ENCODE measurements at regions not wholly inside any gene's neighbourhood (a gene's known extent, or its start where the extent isn't known, plus 50 kb on each side); places are given as distances from the start of the nearest gene placed in this dataset.
A peak's percentile ranks its signal among the peaks of the same experiment; 100 is the strongest.

GRCh38 chr6:4388675-4389074 is 253.3 kb upstream of the ECI2 start:
- 0 out of 5 replicates have a peak, but pooled peaks cover 0 to 6% of the 10 kb centered on the region in 2 experiments for H3K27me3 ChIP-seq (ENCODE audit: control insufficient read depth in 2 of 2, insufficient read depth in 2 of 2, low read length in 2 of 2)
- in situ Hi-C loops (cut with MboI) (no loop called here), intact Hi-C loops (cut with micrococcal nuclease) (no loop called here)
- no peak overlapping the region for H3K4me2 ChIP-seq (ENCODE audit: insufficient read depth, low read length)
- DNase-seq (ENCODE audit: extremely low read depth in 1 of 4, low spot score in 3 of 4) (peak in 1 of 4 experiments; percentile 43), FAIRE-seq (peak; percentile 68), ATAC-seq (no peak)
- 0 out of 2 replicates have a peak, but pooled peaks cover 3% of the 10 kb centered on the region for H3K9me3 ChIP-seq (replicated peaks; ENCODE audit: control insufficient read depth, insufficient read depth, low read depth, low read length)
- H3K4me3 ChIP-seq: no peak overlapping the region
- no TSS peak for BruUV-seq (replicated peaks)
- POLR2A ChIA-PET: interaction anchor here (0.6 to 1.6 kb wide), 5 partner anchors 9 to 103 kb away, joined by 3 to 6 read pairs (median 4); no protein-coding TSS in a partner anchor
- no peaks in the 10 kb centered on the region for H3K36me3 ChIP-seq (ENCODE audit: control insufficient read depth, insufficient read depth, low read length)
- no peak overlapping the region for H2AFZ ChIP-seq (ENCODE audit: low read depth, low read length)
- no peaks in the 10 kb centered on the region for H4K20me1 ChIP-seq (replicated peaks; ENCODE audit: control insufficient read depth, insufficient read depth, low read length)
- CTCF ChIA-PET (ENCODE audit: low intra/inter-chr PET ratio): no interaction called here
- H3K9ac ChIP-seq (ENCODE audit: insufficient read depth in 1 of 2, low read depth in 2 of 2, low read length in 2 of 2): no peak overlapping the region
- 16% methylated on average over 8 of the region's 8 CpGs for WGBS (ENCODE audit: insufficient coverage, low coverage, missing lambda C conversion rate)
- H3K4me1 ChIP-seq (replicated peaks in 1 of 2; ENCODE audit: control insufficient read depth in 2 of 2, insufficient read depth in 2 of 2, low read length in 2 of 2): no peaks in the 10 kb centered on the region; a peak in 2 of 5 replicates
- H3K27ac ChIP-seq (ENCODE audit: extremely low read depth, low read depth, low read length): no peak overlapping the region
- no peaks in the 10 kb centered on the region for H3K9me1 ChIP-seq (ENCODE audit: control insufficient read depth, insufficient read depth, low read length)
- H3K79me2 ChIP-seq (ENCODE audit: control insufficient read depth, insufficient read depth, low read length): no peaks in the 10 kb centered on the region
- no peak for TF ChIP-seq FOXK2 (conservative IDR thresholded peaks at IDR 0.05 in 1 of 2, IDR thresholded peaks at IDR 0.05 in 1 of 2; ENCODE audit: low read depth in 2 of 2)
- no peak for TF ChIP-seq ZNF347 (CRISPR knock-in tag; IDR thresholded peaks at IDR 0.05; ENCODE audit: low read depth)
- no peak for TF ChIP-seq ZBTB5 (IDR thresholded peaks at IDR 0.05)
- TF ChIP-seq ZNF175 (CRISPR knock-in tag; IDR thresholded peaks at IDR 0.05; ENCODE audit: low read depth): 0 out of 2 replicates have a peak, but pooled peaks have one; percentile 24
- TF ChIP-seq, protein P1, sequence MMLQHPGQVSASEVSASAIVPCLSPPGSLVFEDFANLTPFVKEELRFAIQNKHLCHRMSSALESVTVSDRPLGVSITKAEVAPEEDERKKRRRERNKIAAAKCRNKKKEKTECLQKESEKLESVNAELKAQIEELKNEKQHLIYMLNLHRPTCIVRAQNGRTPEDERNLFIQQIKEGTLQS (IDR thresholded peaks at IDR 0.05): peak; percentile 91
- TF ChIP-seq, protein P1 (CRISPR knock-in tag; conservative IDR thresholded peaks at IDR 0.05): no peak
- TF ChIP-seq NR2C2 (CRISPR knock-in tag; IDR thresholded peaks at IDR 0.05): no peak
- peak; percentile 59; the same call in 1 of the 2 replicates for TF ChIP-seq NR2C2 (tag; IDR thresholded peaks at IDR 0.05)
- no peak for TF ChIP-seq MAZ (CRISPR knock-in tag; conservative IDR thresholded peaks at IDR 0.05 in 1 of 2, IDR thresholded peaks at IDR 0.05 in 1 of 2)
- TF ChIP-seq NONO (IDR thresholded peaks at IDR 0.05; ENCODE audit: low read depth in 2 of 2, low read length in 1 of 2): no peak
- TF ChIP-seq JUND (IDR thresholded peaks at IDR 0.05; ENCODE audit: borderline replicate concordance, low read depth, low read length): peak; percentile 95
- TF ChIP-seq JUND (tag; IDR thresholded peaks at IDR 0.05; ENCODE audit: borderline replicate concordance, low read depth, low read length): peak; percentile 90; the same call in 2 of the 3 replicates
- TF ChIP-seq JUNB (CRISPR knock-in tag; conservative IDR thresholded peaks at IDR 0.05): peak; percentile 82
- TF ChIP-seq NFE2 (IDR thresholded peaks at IDR 0.05; ENCODE audit: low read depth): peak; percentile 34; the same call in 1 of the 2 replicates
- no peak for TF ChIP-seq ZNF165 (CRISPR knock-in tag; IDR thresholded peaks at IDR 0.05; ENCODE audit: borderline replicate concordance)
- TF ChIP-seq, protein P2, sequence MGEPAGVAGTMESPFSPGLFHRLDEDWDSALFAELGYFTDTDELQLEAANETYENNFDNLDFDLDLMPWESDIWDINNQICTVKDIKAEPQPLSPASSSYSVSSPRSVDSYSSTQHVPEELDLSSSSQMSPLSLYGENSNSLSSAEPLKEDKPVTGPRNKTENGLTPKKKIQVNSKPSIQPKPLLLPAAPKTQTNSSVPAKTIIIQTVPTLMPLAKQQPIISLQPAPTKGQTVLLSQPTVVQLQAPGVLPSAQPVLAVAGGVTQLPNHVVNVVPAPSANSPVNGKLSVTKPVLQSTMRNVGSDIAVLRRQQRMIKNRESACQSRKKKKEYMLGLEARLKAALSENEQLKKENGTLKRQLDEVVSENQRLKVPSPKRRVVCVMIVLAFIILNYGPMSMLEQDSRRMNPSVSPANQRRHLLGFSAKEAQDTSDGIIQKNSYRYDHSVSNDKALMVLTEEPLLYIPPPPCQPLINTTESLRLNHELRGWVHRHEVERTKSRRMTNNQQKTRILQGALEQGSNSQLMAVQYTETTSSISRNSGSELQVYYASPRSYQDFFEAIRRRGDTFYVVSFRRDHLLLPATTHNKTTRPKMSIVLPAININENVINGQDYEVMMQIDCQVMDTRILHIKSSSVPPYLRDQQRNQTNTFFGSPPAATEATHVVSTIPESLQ (CRISPR knock-in tag; IDR thresholded peaks at IDR 0.05): no peak
- no peak for TF ChIP-seq EZH2 (IDR thresholded peaks at IDR 0.05; ENCODE audit: borderline replicate concordance, low read depth, low read length)
- no peak for TF ChIP-seq POLR3A (IDR thresholded peaks at IDR 0.05; ENCODE audit: borderline replicate concordance, extremely low read depth, insufficient read depth, insufficient read length)

Measured in K562 (cell line).